OCI-LY7 (cell line): ENCODE measurements at regions not wholly inside any gene's neighbourhood (a gene's known extent, or its start where the extent isn't known, plus 50 kb on each side); places are given as distances from the start of the nearest gene placed in this dataset.

Experiments
- BruUV-seq: library from RNA; stranded (reverse); fragments of 400-500 nt; replicated peaks from 2 replicates; lab custom pipeline; 2021; lab: Mats Ljungman, UMichigan
- CTCF ChIA-PET: fragments of 300-600 bp; sonication (Branson Sonifier 250); formaldehyde crosslinking; loops from one replicate; lab custom pipeline; 2022; ENCODE audit warnings: antibody characterized with exemption; ENCODE audit not compliant: unreplicated experiment; lab: Charles Lee
- POLR2A ChIA-PET: fragments of 300-600 bp; sonication (Branson Sonifier 250); formaldehyde crosslinking; loops from one replicate; lab custom pipeline; 2022; ENCODE audit warnings: antibody characterized with exemption; lab: Charles Lee
- DNase-seq: peaks from one replicate; pipeline ENCODE4 v3.0.0-alpha.2; 2015; ENCODE audit warnings: low spot score
- H2AFZ ChIP-seq: fragments of 200-600 bp; sonication (generic), shearing (Covaris generic); 2 replicates; pipeline ENCODE4 v1.6.1; 2014; ENCODE audit warnings: mild to moderate bottlenecking, antibody characterized with exemption, low read length, moderate library complexity
- H3K27ac ChIP-seq: fragments of 200-600 bp; sonication (generic); 2 replicates; pipeline ENCODE4 v1.5.1; 2014; ENCODE audit warnings: mixed run types, low read depth, mild to moderate bottlenecking, moderate library complexity, low read length, inconsistent platforms; ENCODE audit not compliant: poor library complexity, severe bottlenecking
- H3K36me3 ChIP-seq: fragments of 200-600 bp; sonication (generic); 2 replicates; pipeline ENCODE4 v1.6.1; 2014; ENCODE audit warnings: mild to moderate bottlenecking, antibody characterized with exemption, low read length, moderate library complexity, mixed read lengths; ENCODE audit not compliant: insufficient read depth
- H3K4me1 ChIP-seq: fragments of 200-600 bp; sonication (generic); 2 replicates; pipeline ENCODE4 v1.5.1; 2014; ENCODE audit warnings: mild to moderate bottlenecking, low read length; ENCODE audit not compliant: insufficient read depth, poor library complexity, severe bottlenecking
- H3K4me2 ChIP-seq: fragments of 200-600 bp; sonication (generic); 2 replicates; pipeline ENCODE4 v1.6.1; 2014; ENCODE audit warnings: mild to moderate bottlenecking, low read length
- H3K4me3 ChIP-seq: fragments of 200-600 bp; sonication (generic); 2 replicates; pipeline ENCODE4 v1.5.1; 2014; ENCODE audit warnings: mild to moderate bottlenecking, low read depth, low read length; ENCODE audit not compliant: poor library complexity, severe bottlenecking
- H3K79me2 ChIP-seq: fragments of 200-600 bp; sonication (generic); 2 replicates; pipeline ENCODE4 v1.6.1; 2016; ENCODE audit warnings: low read depth, mild to moderate bottlenecking, low read length, moderate library complexity, mixed read lengths; ENCODE audit not compliant: insufficient read depth
- H3K9me2 ChIP-seq: fragments of 200-600 bp; sonication (generic); 2 replicates; pipeline ENCODE4 v1.6.1; 2016; ENCODE audit warnings: mild to moderate bottlenecking, low read length, mixed read lengths; ENCODE audit not compliant: insufficient read depth
- H3K9me3 ChIP-seq: fragments of 200-600 bp; sonication (generic); 2 replicates; pipeline ENCODE4 v1.6.1; 2014; ENCODE audit warnings: mild to moderate bottlenecking, mixed run types, low read length, mixed read lengths
- H4K20me1 ChIP-seq: fragments of 200-600 bp; sonication (generic); 2 replicates; pipeline ENCODE4 v1.6.1; 2014; ENCODE audit warnings: mild to moderate bottlenecking, antibody characterized with exemption, low read length, moderate library complexity, mixed read lengths; ENCODE audit not compliant: insufficient read depth
- CTCF ChIP-seq: fragments of 200-600 bp; sonication (generic); conservative IDR thresholded peaks from 2 replicates; pipeline ENCODE4 v1.5.1; 2014; ENCODE audit warnings: mild to moderate bottlenecking, antibody characterized with exemption, low read length, moderate library complexity, mixed read lengths
- EZH2phosphoT487 ChIP-seq: fragments of 200-600 bp; sonication (generic); IDR thresholded peaks from 2 replicates; pipeline ENCODE4 v1.6.1; 2018; ENCODE audit warnings: low read depth, borderline replicate concordance, mild to moderate bottlenecking, mixed run types, antibody characterized with exemption, low read length, moderate library complexity, mixed read lengths
- intact Hi-C: fragments of 100-400 bp; cut with micrococcal nuclease; formaldehyde crosslinking; loops from one replicate; pipeline ENCODE4 v1.10.0; 2022; ENCODE audit not compliant: unreplicated experiment

GRCh38 chr2:4415810-4416413, 712.5 kb downstream of the DCDC2C start:
- no peaks in the 10 kb centered on the region for H3K79me2 ChIP-seq
- no peaks in the 10 kb centered on the region for H3K9me2 ChIP-seq
- H3K9me3 ChIP-seq = no peaks in the 10 kb centered on the region
- no peak for DNase-seq
- no peak overlapping the region for H3K4me2 ChIP-seq
- ChIA-PET CTCF (no interaction called here), POLR2A (interaction anchor here (1.3 kb wide), 1 partner anchor 8 kb away, joined by 4 read pairs; no protein-coding TSS in a partner anchor)
- BruUV-seq = no TSS peak
- no peak overlapping the region for H3K4me3 ChIP-seq
- no peak overlapping the region for H2AFZ ChIP-seq
- no peaks in the 10 kb centered on the region for H3K4me1 ChIP-seq
- intact Hi-C loops = no loop called here
- no peak overlapping the region for H3K27ac ChIP-seq
- H4K20me1 ChIP-seq = no peaks in the 10 kb centered on the region
- TF ChIP-seq CTCF (no peak), EZH2phosphoT487 (no peak)
- no peaks in the 10 kb centered on the region for H3K36me3 ChIP-seq

GRCh38 chr2:4416431-4416830, 713.1 kb downstream of the DCDC2C start:
- no peaks in the 10 kb centered on the region for H3K9me3 ChIP-seq
- no peaks in the 10 kb centered on the region for H3K79me2 ChIP-seq
- no peaks in the 10 kb centered on the region for H4K20me1 ChIP-seq
- H3K36me3 ChIP-seq = no peaks in the 10 kb centered on the region
- no peaks in the 10 kb centered on the region for H3K9me2 ChIP-seq
- no peak overlapping the region for H3K4me2 ChIP-seq
- CTCF ChIA-PET = no interaction called here
- BruUV-seq = no TSS peak
- intact Hi-C loops = no loop called here
- H2AFZ ChIP-seq = no peak overlapping the region
- POLR2A ChIA-PET = interaction anchor here (1.3 kb wide), 1 partner anchor 9 kb away, joined by 4 read pairs; no protein-coding TSS in a partner anchor
- no peak overlapping the region for H3K4me3 ChIP-seq
- no peaks in the 10 kb centered on the region for H3K4me1 ChIP-seq
- no peak overlapping the region for H3K27ac ChIP-seq
- no peak for DNase-seq
- TF ChIP-seq EZH2phosphoT487 = no peak
- no peak for TF ChIP-seq CTCF

GRCh38 chr2:4417771-4418170, 714.4 kb downstream of the DCDC2C start:
- POLR2A ChIA-PET = no interaction called here
- CTCF ChIA-PET = no interaction called here
- no peaks in the 10 kb centered on the region for H3K79me2 ChIP-seq
- no peaks in the 10 kb centered on the region for H3K4me1 ChIP-seq
- no peak for DNase-seq
- no peak overlapping the region for H3K4me3 ChIP-seq
- no peak overlapping the region for H3K27ac ChIP-seq
- H3K4me2 ChIP-seq = no peak overlapping the region
- no peaks in the 10 kb centered on the region for H3K9me3 ChIP-seq
- no peaks in the 10 kb centered on the region for H3K36me3 ChIP-seq
- no peaks in the 10 kb centered on the region for H3K9me2 ChIP-seq
- no TSS peak for BruUV-seq
- H4K20me1 ChIP-seq = no peaks in the 10 kb centered on the region
- no peak for TF ChIP-seq CTCF
- TF ChIP-seq EZH2phosphoT487 = no peak
- no peak overlapping the region for H2AFZ ChIP-seq
- intact Hi-C loops = no loop called here
